ENCODE measurements at regions not wholly inside any gene's neighbourhood (a gene's known extent, or its start where the extent isn't known, plus 50 kb on each side); places are given as distances from the start of the nearest gene placed in this dataset.

DNA sequence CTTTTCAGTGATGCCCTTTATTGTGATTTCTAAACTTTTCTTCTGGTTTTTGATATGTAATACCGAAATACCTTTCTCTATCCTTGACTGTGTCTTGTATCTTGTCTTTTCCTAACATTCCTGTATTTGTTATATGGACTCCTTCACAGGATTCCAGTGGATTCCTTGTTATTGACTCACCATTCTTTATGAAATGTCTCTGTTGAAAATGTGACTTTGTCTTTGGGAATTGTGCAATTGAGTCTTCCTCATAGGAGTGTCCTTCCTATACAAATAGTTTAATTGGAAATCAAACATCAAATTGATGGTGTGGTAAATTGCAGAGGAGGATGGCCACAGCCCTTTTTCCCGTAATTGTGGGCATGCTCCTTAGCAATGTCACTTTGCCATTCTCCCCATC, 296.6 kb upstream of the KITLG start:
- TF ChIP-seq POLR2AphosphoS5 (IDR thresholded peaks at IDR 0.05; ENCODE audit: borderline replicate concordance, low read depth, low read length) (no peak), EZH2 (IDR thresholded peaks at IDR 0.05) (no peak), FOXP2 (optimal IDR thresholded peaks at IDR 0.05; ENCODE audit: control extremely low read depth, extremely low read length, insufficient read depth) (no peak)

All from SK-N-MC (cell line).